Activated naive CD8-positive, alpha-beta T cell treated with anti-CD3 and anti-CD28 coated beads, Interleukin-2, amount 50 U/mL, for 24 hours (primary cell): ENCODE measurements at regions not wholly inside any gene's neighbourhood (a gene's known extent, or its start where the extent isn't known, plus 50 kb on each side); places are given as distances from the start of the nearest gene placed in this dataset.
A peak's percentile ranks its signal among the peaks of the same experiment; 100 is the strongest.

Experiments
- ATAC-seq: fragments of 150-1000 bp; cut with Tn5 transposase; one replicate; pipeline ENCODE4 v1.10.0; 2021
- DNase-seq: peaks from one replicate; pipeline ENCODE4 v3.0.0; 2021
- H3K27ac Mint-ChIP-seq: one replicate; pipeline ENCODE4 v1.8.0; 2021; ENCODE audit warnings: mild to moderate bottlenecking, mixed read lengths
- H3K27me3 Mint-ChIP-seq: one replicate; pipeline ENCODE4 v1.8.0; 2021; ENCODE audit warnings: mixed read lengths
- H3K36me3 Mint-ChIP-seq: one replicate; pipeline ENCODE4 v1.8.0; 2021; ENCODE audit warnings: low read depth, mixed read lengths
- H3K4me1 Mint-ChIP-seq: one replicate; pipeline ENCODE4 v1.8.0; 2021; ENCODE audit warnings: mixed read lengths
- H3K4me3 Mint-ChIP-seq: one replicate; pipeline ENCODE4 v1.8.0; 2021; ENCODE audit warnings: mild to moderate bottlenecking, moderate library complexity, mixed read lengths
- H3K9me3 Mint-ChIP-seq: one replicate; pipeline ENCODE4 v1.8.0; 2021; ENCODE audit warnings: mixed read lengths

DNA sequence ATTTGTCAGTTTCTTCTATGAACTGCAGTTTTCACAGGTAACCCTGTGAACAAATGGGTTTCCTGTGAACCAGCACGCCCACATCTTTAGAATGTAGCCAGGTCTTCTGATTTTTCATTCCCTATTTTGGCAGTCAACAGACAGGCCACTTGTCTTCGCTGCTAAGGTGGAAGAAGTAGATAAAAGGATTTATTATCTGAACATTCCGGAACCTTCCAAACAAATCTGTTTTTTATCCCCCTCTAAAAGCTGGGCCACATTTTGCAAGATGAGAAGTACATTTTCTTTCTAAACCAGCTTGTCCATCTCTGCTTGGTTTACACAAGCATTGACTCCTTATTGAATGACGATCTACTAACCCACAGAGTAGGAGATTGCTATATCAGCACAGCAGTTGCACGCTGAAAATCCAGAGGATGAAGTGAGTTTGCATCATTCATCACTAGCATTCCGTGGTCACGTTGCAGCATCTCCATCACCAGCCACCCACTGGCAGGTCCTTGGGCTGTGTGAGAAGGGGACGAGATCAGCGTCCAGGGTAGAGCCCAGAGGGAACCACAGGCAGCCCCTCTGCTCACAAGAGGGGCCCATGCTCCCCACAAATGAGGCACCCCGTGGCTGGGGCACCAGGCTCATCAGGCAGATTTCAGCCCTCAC is 83.5 kb downstream of the TOMM20 start:
- H3K4me3 Mint-ChIP-seq = no peak overlapping the region
- DNase-seq = no peak
- peak overlapping the region; percentile 49 for H3K27ac Mint-ChIP-seq
- no peak for ATAC-seq
- H3K9me3 Mint-ChIP-seq = no peaks in the 10 kb centered on the region
- no peaks in the 10 kb centered on the region for H3K27me3 Mint-ChIP-seq
- H3K4me1 Mint-ChIP-seq = peaks cover 51% of the 10 kb centered on the region
- no peaks in the 10 kb centered on the region for H3K36me3 Mint-ChIP-seq

DNA sequence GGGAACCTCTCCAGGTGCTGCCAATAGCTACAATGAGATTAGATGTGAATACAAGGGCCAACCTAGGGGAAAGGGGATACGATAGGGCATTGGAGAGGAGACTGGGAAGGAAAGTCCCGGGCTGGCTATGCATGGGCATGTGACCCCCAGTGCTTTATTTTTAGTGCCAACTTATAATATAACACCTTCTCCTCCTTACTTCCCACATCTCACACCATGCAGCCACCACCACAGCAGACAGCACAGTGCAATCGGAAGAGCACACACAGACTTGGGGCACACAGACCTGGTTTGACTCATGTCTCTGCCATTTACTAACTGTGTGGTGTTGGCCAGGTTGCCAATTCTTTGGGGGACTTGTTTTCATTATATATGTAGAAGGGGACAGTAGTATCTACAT is 85.4 kb downstream of the TOMM20 start:
- Mint-ChIP-seq H3K4me3 (no peak overlapping the region), H3K27me3 (no peaks in the 10 kb centered on the region), H3K36me3 (peaks cover 8% of the 10 kb centered on the region), H3K4me1 (peaks cover 40% of the 10 kb centered on the region), H3K9me3 (peaks cover 12% of the 10 kb centered on the region), H3K27ac (no peak overlapping the region)
- DNase-seq = no peak
- peak; percentile 25 for ATAC-seq

DNA sequence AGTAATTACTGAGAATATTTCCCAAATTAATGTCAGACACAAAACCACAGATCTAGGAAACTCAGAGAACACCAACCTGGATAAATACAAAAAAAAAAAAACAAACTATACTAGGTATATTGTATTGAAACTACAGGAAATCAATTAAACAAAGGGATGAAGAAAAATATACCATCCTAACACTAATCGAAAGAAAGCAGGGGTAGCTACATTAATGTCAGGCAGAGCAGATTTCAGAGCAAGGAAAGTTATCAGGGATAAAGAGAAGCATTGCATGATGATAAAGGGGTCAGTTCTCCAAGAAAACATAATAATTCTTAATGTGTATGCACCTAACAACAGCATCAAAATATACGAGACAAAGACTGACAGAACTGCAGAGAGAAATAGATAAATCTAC is 89.9 kb downstream of the TOMM20 start:
- DNase-seq (no peak), ATAC-seq (no peak)
- Mint-ChIP-seq H3K27ac (no peak overlapping the region), H3K9me3 (peaks cover 16% of the 10 kb centered on the region), H3K4me1 (peaks cover 16% of the 10 kb centered on the region), H3K4me3 (no peak overlapping the region), H3K36me3 (peaks cover 10% of the 10 kb centered on the region), H3K27me3 (no peaks in the 10 kb centered on the region)

- H3K4me1 Mint-ChIP-seq = peaks cover 14% of the 10 kb centered on the region
- H3K27me3 Mint-ChIP-seq = no peaks in the 10 kb centered on the region
- no peak for ATAC-seq
- H3K9me3 Mint-ChIP-seq = peaks cover 16% of the 10 kb centered on the region
- no peak overlapping the region for H3K27ac Mint-ChIP-seq
- no peak for DNase-seq
- peaks cover 10% of the 10 kb centered on the region for H3K36me3 Mint-ChIP-seq
- no peak overlapping the region for H3K4me3 Mint-ChIP-seq
Observed at GRCh38 chr1:235035928-235036327, 92.7 kb downstream of the TOMM20 start.

- H3K4me3 Mint-ChIP-seq = no peak overlapping the region
- H3K36me3 Mint-ChIP-seq = peaks cover 2% of the 10 kb centered on the region
- H3K4me1 Mint-ChIP-seq = peaks cover 20% of the 10 kb centered on the region
- peaks cover 6% of the 10 kb centered on the region for H3K9me3 Mint-ChIP-seq
- ATAC-seq (no peak), DNase-seq (no peak)
- H3K27ac Mint-ChIP-seq = no peak overlapping the region
- H3K27me3 Mint-ChIP-seq = no peaks in the 10 kb centered on the region
Observed at GRCh38 chr1:235030919-235031596, 97.6 kb downstream of the TOMM20 start.

- no peak overlapping the region for H3K27ac Mint-ChIP-seq
- H3K9me3 Mint-ChIP-seq = peaks cover 6% of the 10 kb centered on the region
- no peak overlapping the region for H3K4me3 Mint-ChIP-seq
- peaks cover 2% of the 10 kb centered on the region for H3K36me3 Mint-ChIP-seq
- no peak for DNase-seq
- no peaks in the 10 kb centered on the region for H3K27me3 Mint-ChIP-seq
- peaks cover 26% of the 10 kb centered on the region for H3K4me1 Mint-ChIP-seq
- ATAC-seq = no peak
Observed at GRCh38 chr1:235027862-235028250, 100.8 kb downstream of the TOMM20 start.

DNA sequence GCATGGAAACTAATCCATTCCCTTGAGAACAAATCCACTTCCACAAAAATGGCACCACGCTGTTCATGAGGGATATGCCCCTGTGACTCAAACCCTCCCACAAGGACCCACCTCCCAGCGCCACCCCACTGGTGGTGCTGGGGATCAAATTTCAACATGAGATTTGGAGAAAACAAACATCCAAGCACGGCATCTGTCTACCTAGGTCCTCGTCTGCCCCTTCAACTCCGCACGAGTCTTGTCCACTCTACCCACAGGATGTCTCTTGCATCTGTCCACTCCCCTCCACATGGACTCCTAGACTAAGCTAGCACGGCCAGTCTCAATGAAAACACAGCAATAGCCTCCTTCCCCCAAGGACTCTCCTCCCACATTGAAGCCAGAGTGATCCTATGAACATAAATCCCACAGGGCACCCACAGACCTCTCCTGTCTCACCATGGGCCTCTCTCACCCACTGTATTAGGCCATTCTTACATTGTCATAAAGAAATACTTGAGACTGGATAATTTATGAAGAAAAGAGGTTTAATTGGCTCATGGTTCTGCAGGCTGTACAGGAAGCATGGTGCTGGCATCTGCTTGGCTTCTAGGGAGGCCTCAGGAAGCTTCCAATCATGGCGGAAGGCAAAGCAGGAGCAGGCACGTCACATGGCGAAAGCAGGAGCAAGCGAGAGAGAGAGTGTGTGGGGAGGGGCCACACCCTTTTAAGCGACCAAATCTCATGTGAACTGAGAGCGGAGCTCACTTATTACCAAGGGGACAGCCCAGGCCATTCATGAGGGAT is 101.4 kb downstream of the TOMM20 start:
- ATAC-seq (no peak), DNase-seq (no peak)
- Mint-ChIP-seq H3K27ac (no peak overlapping the region), H3K9me3 (peaks cover 6% of the 10 kb centered on the region), H3K36me3 (peaks cover 2% of the 10 kb centered on the region), H3K4me3 (no peak overlapping the region), H3K27me3 (no peaks in the 10 kb centered on the region), H3K4me1 (peaks cover 32% of the 10 kb centered on the region)

DNA sequence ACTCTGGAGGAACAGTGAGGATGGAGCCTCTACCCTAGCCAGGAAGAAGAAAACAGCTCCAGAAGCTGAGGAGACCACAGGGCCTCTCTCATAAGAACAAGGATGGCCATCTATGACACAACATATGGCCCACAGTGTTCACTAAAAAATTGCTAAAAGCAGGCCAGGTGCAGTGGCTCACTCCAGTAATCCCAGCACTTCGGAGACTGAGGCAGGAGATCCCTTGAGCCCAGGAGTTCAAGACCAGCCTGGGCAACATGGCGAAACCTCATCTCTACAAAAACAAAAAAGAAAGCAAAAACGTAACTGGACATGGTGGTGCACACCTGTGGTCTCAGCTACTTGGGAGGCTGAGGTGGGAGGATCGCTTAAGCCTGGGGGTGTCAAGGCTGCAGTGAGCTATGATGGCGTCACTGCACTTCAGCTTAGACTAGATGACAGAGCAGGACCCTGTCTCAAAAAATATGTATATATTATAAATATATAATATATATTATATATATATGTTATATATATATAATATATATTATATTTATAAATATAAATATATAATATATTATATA is 103.1 kb downstream of the TOMM20 start:
- H3K4me1 Mint-ChIP-seq = peaks cover 32% of the 10 kb centered on the region
- peaks cover 2% of the 10 kb centered on the region for H3K36me3 Mint-ChIP-seq
- no peaks in the 10 kb centered on the region for H3K27me3 Mint-ChIP-seq
- H3K9me3 Mint-ChIP-seq = peaks cover 6% of the 10 kb centered on the region
- no peak for DNase-seq
- no peak for ATAC-seq
- H3K27ac Mint-ChIP-seq = no peak overlapping the region
- H3K4me3 Mint-ChIP-seq = no peak overlapping the region

DNA sequence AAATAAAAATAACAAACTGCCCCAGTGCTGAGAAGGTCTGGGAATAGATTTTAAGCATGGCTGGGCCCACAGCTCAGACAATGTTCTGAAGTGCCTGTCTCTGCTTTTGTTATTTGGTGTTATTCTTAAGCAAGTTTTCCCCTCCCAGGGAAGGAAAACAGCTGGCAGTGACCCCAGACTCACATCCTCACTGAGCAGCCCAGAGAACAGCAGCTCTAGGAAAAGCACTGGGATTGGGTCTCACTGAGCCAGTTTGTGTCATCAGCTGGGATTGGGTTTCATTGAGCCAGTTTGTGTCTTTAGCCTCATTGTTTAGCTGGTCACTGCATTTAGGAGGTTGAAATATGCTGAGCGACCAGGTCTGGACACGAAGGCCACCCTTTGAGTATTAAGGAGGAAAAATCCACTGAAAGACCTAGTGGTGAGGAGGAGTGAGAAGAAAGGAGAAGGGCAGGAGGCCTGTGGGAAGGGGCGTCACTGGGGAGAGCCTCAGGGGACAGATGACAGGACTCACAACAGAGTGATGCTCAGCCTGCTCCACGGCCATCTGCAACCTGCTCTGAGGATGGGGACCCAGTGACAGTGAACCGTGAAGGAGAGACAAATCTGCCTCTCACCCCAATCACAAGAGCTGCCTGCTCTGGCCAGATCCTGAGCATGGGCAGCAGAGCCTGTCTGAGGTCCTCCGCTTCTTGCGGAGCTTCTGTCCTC is 103.8 kb downstream of the TOMM20 start:
- DNase-seq = no peak
- Mint-ChIP-seq H3K27me3 (no peaks in the 10 kb centered on the region), H3K4me3 (no peak overlapping the region), H3K4me1 (peaks cover 32% of the 10 kb centered on the region), H3K36me3 (peaks cover 2% of the 10 kb centered on the region), H3K27ac (no peak overlapping the region), H3K9me3 (peaks cover 6% of the 10 kb centered on the region)
- no peak for ATAC-seq

DNA sequence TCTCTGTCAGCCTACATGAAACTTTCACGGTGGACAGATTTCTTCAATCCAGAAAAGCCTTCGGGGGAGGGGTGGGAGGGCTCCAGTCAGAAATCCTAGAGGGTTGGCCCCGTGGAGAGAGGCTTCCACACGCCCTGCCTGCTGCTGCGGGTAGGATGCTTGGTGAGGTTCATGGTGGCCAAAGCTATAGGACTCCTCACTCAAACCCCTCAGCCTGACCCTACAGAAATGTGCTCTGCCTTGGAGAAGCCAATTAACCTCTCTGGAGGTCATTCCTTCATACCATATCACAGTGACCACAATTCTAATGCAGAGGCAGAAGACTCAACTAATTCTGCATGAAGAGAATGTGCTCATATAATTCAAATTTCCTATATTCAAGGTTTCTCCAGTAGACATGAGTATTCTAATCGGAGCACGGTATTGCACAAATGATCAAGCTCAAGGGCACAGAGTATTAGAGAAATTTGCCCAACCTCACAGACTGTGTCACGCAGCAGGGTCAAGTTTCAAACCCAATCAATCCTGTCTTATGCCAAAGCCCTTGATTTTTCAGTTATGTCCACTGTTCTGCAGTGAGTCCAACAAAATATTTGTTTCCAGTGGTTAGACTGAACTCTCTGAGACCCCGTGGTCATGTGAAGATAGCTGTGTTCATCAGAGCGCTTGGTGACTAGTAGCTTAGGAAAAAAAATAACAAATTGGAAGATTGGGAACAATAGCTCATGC is 104.8 kb downstream of the TOMM20 start:
- Mint-ChIP-seq H3K4me3 (no peak overlapping the region), H3K27ac (no peak overlapping the region), H3K36me3 (peaks cover 3% of the 10 kb centered on the region), H3K27me3 (no peaks in the 10 kb centered on the region), H3K9me3 (peaks cover 10% of the 10 kb centered on the region), H3K4me1 (peaks cover 41% of the 10 kb centered on the region)
- DNase-seq (no peak), ATAC-seq (no peak)

DNA sequence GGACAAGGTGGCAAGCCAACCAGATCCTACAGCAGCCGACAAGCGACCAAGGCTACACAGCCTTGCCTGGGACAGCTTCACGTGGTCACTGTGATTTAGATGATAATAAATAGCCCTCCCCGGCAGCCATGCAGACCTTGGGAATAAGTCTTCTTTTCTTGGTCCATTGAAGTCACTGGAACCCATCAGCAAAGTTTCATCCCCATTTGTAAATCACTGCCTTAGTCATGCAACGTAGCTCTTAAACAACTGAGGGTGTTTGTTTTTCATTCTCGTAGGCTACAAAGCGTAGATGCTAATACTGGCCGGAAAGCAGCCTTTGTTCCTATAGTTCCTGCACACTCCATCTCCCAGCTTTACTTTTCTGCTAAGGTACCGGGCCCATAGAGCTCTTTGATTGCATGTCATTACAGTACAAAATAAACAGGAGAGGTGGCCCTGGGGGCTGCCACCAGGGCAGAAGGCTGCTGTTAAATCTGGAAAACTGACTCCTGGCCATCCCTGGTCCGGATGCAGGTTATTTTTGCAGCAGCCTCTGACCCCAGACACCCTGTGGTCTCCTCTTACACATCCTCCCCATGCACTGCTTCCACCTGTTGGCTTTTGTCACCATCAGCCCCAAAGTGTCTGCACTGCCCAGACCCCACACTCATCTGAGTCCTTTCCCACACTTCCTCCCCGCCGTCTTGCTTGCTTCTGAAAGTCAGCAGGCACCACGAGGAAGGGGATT is 105.5 kb downstream of the TOMM20 start:
- Mint-ChIP-seq H3K4me3 (no peak overlapping the region), H3K9me3 (peaks cover 17% of the 10 kb centered on the region), H3K4me1 (peaks cover 48% of the 10 kb centered on the region), H3K27me3 (no peaks in the 10 kb centered on the region), H3K36me3 (peaks cover 10% of the 10 kb centered on the region), H3K27ac (no peak overlapping the region)
- ATAC-seq (no peak), DNase-seq (no peak)

- no peaks in the 10 kb centered on the region for H3K27me3 Mint-ChIP-seq
- peaks cover 16% of the 10 kb centered on the region for H3K9me3 Mint-ChIP-seq
- H3K27ac Mint-ChIP-seq = no peak overlapping the region
- H3K36me3 Mint-ChIP-seq = peaks cover 10% of the 10 kb centered on the region
- no peak overlapping the region for H3K4me3 Mint-ChIP-seq
- DNase-seq = no peak
- ATAC-seq = no peak
- peaks cover 55% of the 10 kb centered on the region for H3K4me1 Mint-ChIP-seq
Observed at GRCh38 chr1:235022341-235022980, 106.2 kb downstream of the TOMM20 start.

DNA sequence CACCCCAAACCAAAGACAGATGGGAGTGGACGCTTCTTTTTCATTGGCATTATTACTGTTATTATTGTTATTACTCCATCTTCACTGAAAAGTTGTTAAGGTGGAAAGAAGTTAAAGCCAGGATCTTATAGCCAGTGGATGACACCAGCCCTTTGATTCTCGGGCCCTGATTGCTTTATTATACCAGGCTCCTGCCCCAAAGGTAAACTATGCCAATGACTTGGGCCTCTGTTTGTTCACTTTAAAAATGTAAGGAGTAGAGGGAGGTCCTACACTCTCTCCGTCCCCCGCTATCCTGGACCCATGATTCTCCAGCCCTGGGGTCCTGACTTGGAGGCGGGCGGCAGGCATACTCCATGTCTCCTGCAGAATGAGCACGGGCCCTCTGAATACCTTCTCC is 106.8 kb downstream of the TOMM20 start:
- Mint-ChIP-seq H3K9me3 (peaks cover 11% of the 10 kb centered on the region), H3K27me3 (no peaks in the 10 kb centered on the region), H3K27ac (no peak overlapping the region), H3K4me3 (no peak overlapping the region), H3K36me3 (peaks cover 8% of the 10 kb centered on the region), H3K4me1 (peaks cover 58% of the 10 kb centered on the region)
- DNase-seq (no peak), ATAC-seq (no peak)
